NT2/D1 (cell line): ENCODE measurements at regions not wholly inside any gene's neighbourhood (a gene's known extent, or its start where the extent isn't known, plus 50 kb on each side); places are given as distances from the start of the nearest gene placed in this dataset.

Experiments used
- SUZ12 ChIP-seq: IDR thresholded peaks from 2 replicates; pipeline ENCODE4 v1.6.1; 2011; ENCODE audit not compliant: insufficient read length, insufficient read depth; ENCODE audit errors: extremely low read depth
- YY1 ChIP-seq: IDR thresholded peaks from 2 replicates; pipeline ENCODE4 v1.6.1; 2011; ENCODE audit not compliant: insufficient read length, insufficient read depth
- ZNF274 ChIP-seq: IDR thresholded peaks from 2 replicates; pipeline ENCODE4 v1.6.1; 2011; ENCODE audit warnings: mild to moderate bottlenecking, low read depth, low read length

DNA sequence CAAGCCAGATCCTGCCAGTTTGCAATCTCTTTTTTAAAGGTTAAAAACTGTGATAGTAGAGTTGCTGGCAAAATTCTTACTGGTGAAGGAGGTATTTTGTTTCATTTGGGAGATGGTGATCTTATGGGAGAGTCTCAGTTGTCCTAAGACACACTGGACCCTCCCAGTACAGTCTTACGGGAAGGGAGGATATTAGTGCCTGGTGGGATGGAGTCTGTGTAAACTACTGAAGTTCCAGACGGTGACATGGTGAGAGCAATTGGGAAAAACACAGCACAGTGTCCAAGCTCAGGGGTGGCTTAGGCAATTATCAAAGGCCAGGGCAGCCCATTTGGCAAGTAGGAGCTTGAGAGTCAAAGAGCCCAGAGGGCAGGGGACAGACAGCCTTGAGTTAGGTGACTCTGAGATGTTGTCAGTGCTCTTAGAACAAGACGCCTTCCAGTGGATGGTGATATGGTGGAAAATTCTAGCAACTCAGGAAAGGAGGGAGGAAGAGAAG, 143.7 kb upstream of the CCDC68 start:
- no peak for TF ChIP-seq YY1
- TF ChIP-seq SUZ12, result no peak
- TF ChIP-seq ZNF274, result no peak
